Natural killer cell treated with Interleukin-12 subunit alpha and Interleukin-12 subunit beta and Interleukin-15 and Interleukin-18, amount 100 ng/mL, for 72 hours (primary cell): ENCODE measurements at regions not wholly inside any gene's neighbourhood (a gene's known extent, or its start where the extent isn't known, plus 50 kb on each side); places are given as distances from the start of the nearest gene placed in this dataset.

Source experiments
- ATAC-seq, 2 donors: fragments of 150-1000 bp; cut with Tn5 transposase in 1 of 2; sonication (Bioruptor Pico), chemical (Tn5 transposase) in 1 of 2; 2 replicates each; pipeline ENCODE4 v1.10.0; 2021
- DNase-seq: peaks from one replicate; pipeline ENCODE4 v3.0.0; 2022; ENCODE audit warnings: low spot score
- H3K27ac Mint-ChIP-seq, 2 donors: 1 replicate in 1 of 2; 2 replicates in 1 of 2; pipeline ENCODE4 v1.8.0; 2022; ENCODE audit warnings: mixed read lengths in 2 of 2, mild to moderate bottlenecking in 1 of 2, moderate library complexity in 1 of 2
- H3K27me3 Mint-ChIP-seq, 2 donors: 1 replicate in 1 of 2; 2 replicates in 1 of 2; pipeline ENCODE4 v1.8.0; 2022; ENCODE audit warnings: mixed read lengths in 2 of 2
- H3K36me3 Mint-ChIP-seq: one replicate; pipeline ENCODE4 v1.8.0; 2022; ENCODE audit warnings: mixed read lengths
- H3K4me1 Mint-ChIP-seq, 2 donors: 1 replicate in 1 of 2; 2 replicates in 1 of 2; pipeline ENCODE4 v1.8.0; 2022; ENCODE audit warnings: low read depth in 2 of 2, mixed read lengths in 2 of 2, mild to moderate bottlenecking in 1 of 2
- H3K4me3 Mint-ChIP-seq: one replicate; pipeline ENCODE4 v1.8.0; 2022; ENCODE audit warnings: mixed read lengths
- H3K9me3 Mint-ChIP-seq: 2 replicates; pipeline ENCODE4 v1.8.0; 2022; ENCODE audit warnings: mixed read lengths

- H3K27ac Mint-ChIP-seq: no peak overlapping the region
- no peak overlapping the region for H3K4me3 Mint-ChIP-seq
- ATAC-seq: no peak
These were observed 312.8 kb upstream of the JAG1 start for GRCh38 chr20:10986586-10986985.

GRCh38 chr20:10987651-10988383 is 314.0 kb upstream of the JAG1 start:
- H3K4me3 Mint-ChIP-seq: no peak overlapping the region
- H3K9me3 Mint-ChIP-seq: peaks cover 5% of the 10 kb centered on the region
- H3K27ac Mint-ChIP-seq: no peak overlapping the region
- DNase-seq (no peak), ATAC-seq (no peak)
- no peaks in the 10 kb centered on the region for H3K36me3 Mint-ChIP-seq
- no peaks in the 10 kb centered on the region for H3K4me1 Mint-ChIP-seq
- no peaks in the 10 kb centered on the region for H3K27me3 Mint-ChIP-seq

More at GRCh38 chr20:10986586-10986985, 312.8 kb upstream of the JAG1 start:
- Mint-ChIP-seq H3K4me1 (no peaks in the 10 kb centered on the region), H3K9me3 (peaks cover 5% of the 10 kb centered on the region), H3K36me3 (no peaks in the 10 kb centered on the region), H3K27me3 (no peaks in the 10 kb centered on the region)
- no peak for DNase-seq

GRCh38 chr20:10990625-10991382 is 317.0 kb upstream of the JAG1 start:
- no peak overlapping the region for H3K27ac Mint-ChIP-seq
- H3K9me3 Mint-ChIP-seq: peaks cover 10% of the 10 kb centered on the region
- DNase-seq: no peak
- no peaks in the 10 kb centered on the region for H3K4me1 Mint-ChIP-seq
- H3K4me3 Mint-ChIP-seq: no peak overlapping the region
- ATAC-seq: no peak
- no peaks in the 10 kb centered on the region for H3K27me3 Mint-ChIP-seq
- H3K36me3 Mint-ChIP-seq: no peaks in the 10 kb centered on the region

DNA sequence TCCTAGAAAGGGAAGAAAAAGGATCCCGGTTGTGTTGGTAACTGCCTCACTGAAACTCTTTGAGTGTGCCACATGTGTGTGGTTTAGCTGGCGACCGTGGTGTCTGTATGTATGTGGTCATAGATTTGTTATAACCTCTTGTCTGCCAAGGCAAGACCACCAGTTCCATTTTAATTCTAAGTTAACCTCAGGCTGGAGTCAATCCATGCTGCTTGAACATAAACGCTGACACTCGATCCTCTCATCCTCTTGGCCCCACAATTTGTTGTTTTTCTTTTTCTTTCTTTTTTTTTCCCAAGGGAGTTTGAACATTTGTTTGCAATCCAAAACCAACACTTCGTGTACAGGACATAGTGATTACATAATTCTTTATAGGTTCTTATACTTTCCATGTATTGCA is 318.9 kb upstream of the JAG1 start:
- ATAC-seq (no peak), DNase-seq (no peak)
- Mint-ChIP-seq H3K36me3 (no peaks in the 10 kb centered on the region), H3K4me3 (no peak overlapping the region), H3K27me3 (no peaks in the 10 kb centered on the region), H3K9me3 (peaks cover 10% of the 10 kb centered on the region), H3K4me1 (no peaks in the 10 kb centered on the region), H3K27ac (no peak overlapping the region)

- H3K4me3 Mint-ChIP-seq: no peak overlapping the region
- peaks cover 7% of the 10 kb centered on the region for H3K9me3 Mint-ChIP-seq
- DNase-seq (no peak), ATAC-seq (no peak)
- H3K27ac Mint-ChIP-seq: no peak overlapping the region
- H3K36me3 Mint-ChIP-seq: no peaks in the 10 kb centered on the region
- H3K4me1 Mint-ChIP-seq: no peaks in the 10 kb centered on the region
- no peaks in the 10 kb centered on the region for H3K27me3 Mint-ChIP-seq
These were observed 321.3 kb upstream of the JAG1 start for GRCh38 chr20:10994991-10995700.

GRCh38 chr20:10998476-10998875 is 324.7 kb upstream of the JAG1 start:
- no peaks in the 10 kb centered on the region for H3K27me3 Mint-ChIP-seq
- DNase-seq (no peak), ATAC-seq (no peak)
- no peak overlapping the region for H3K27ac Mint-ChIP-seq
- H3K4me1 Mint-ChIP-seq: no peaks in the 10 kb centered on the region
- peaks cover 7% of the 10 kb centered on the region for H3K9me3 Mint-ChIP-seq
- H3K4me3 Mint-ChIP-seq: no peak overlapping the region
- H3K36me3 Mint-ChIP-seq: no peaks in the 10 kb centered on the region

- DNase-seq (no peak), ATAC-seq (no peak)
- Mint-ChIP-seq H3K27me3 (no peaks in the 10 kb centered on the region), H3K9me3 (no peaks in the 10 kb centered on the region), H3K4me3 (no peak overlapping the region), H3K4me1 (no peaks in the 10 kb centered on the region), H3K27ac (no peak overlapping the region), H3K36me3 (no peaks in the 10 kb centered on the region)
These were observed 326.6 kb upstream of the JAG1 start for GRCh38 chr20:11000416-11000815.

DNA sequence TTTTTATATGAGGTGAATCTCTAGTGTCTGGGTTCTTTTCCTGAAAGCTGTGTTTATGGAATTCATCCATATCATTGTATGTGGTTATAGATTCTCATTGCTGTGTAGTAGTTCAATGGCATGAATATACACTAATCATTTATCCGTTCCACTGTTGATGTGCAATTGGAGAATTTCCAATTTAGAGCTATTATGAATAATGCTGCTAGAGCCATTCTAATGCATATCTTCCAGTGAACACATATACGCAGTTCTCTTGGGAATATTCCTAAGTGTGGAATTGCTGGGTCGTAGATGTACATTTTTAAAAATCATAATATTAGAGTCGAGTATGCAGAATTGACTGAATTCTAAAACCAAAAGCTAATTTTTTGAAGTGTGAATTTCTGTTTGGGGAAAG is 327.5 kb upstream of the JAG1 start:
- H3K4me3 Mint-ChIP-seq: no peak overlapping the region
- no peaks in the 10 kb centered on the region for H3K27me3 Mint-ChIP-seq
- H3K4me1 Mint-ChIP-seq: peaks cover 0 to 1% of the 10 kb centered on the region in 2 donors
- no peak for DNase-seq
- H3K9me3 Mint-ChIP-seq: peaks cover 1% of the 10 kb centered on the region
- no peak for ATAC-seq
- no peaks in the 10 kb centered on the region for H3K36me3 Mint-ChIP-seq
- H3K27ac Mint-ChIP-seq: no peak overlapping the region

GRCh38 chr20:11001764-11002540 is 328.2 kb upstream of the JAG1 start:
- Mint-ChIP-seq H3K4me1 (peaks cover 0 to 2% of the 10 kb centered on the region in 2 donors), H3K9me3 (peaks cover 3% of the 10 kb centered on the region), H3K36me3 (no peaks in the 10 kb centered on the region), H3K4me3 (no peak overlapping the region), H3K27me3 (no peaks in the 10 kb centered on the region), H3K27ac (no peak overlapping the region)
- DNase-seq (no peak), ATAC-seq (no peak)

DNA sequence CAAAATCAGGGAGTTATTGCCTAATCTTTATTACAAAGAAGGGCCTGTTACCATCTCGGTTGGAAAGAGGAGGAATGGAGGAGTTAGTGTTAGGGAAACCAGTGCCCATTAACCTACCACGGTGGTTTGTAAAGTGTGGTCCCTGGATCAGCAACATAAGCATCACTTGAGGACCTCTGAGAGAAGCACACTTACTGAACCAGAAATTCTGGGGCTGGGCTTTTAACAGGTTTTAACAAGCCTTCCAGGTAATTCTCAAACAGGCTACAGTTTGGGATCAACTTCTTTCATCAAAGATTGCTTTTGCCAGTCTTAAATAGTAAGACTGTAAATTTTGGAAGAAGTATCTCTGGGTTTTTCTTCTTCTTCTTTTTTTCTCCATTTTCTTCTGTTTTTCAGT is 329.5 kb upstream of the JAG1 start:
- peaks cover 0 to 2% of the 10 kb centered on the region in 2 donors for H3K4me1 Mint-ChIP-seq
- H3K27ac Mint-ChIP-seq: no peak overlapping the region
- H3K9me3 Mint-ChIP-seq: peaks cover 3% of the 10 kb centered on the region
- no peaks in the 10 kb centered on the region for H3K27me3 Mint-ChIP-seq
- no peaks in the 10 kb centered on the region for H3K36me3 Mint-ChIP-seq
- ATAC-seq: no peak
- no peak for DNase-seq
- H3K4me3 Mint-ChIP-seq: no peak overlapping the region

DNA sequence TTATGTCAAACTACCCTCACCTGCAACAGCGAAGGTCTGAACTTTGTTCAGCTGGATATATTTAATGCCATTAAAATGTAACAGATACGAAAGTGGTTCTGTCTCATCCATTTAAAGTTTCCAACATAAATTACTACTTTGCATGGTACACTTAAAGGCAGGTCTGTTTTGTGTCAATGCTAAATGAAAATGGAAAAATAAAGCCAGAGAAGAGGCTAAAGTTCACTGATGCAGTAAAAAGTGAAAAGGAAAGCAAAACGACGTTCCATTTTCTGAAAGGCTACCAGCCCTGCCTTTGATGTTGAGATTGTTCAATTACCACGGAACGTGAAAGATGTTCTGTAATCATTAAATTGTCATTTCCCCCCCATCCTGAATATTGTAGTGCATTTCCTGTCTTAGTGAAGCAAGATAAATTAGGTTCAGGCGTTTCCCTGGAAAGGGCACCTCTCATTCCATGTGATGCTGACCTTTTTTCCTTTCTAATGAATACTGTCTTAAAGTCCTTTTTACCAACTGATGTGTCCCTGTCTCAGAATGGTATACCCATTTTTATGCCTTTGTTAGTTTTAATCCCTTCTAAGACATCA is 334.7 kb upstream of the JAG1 start:
- ATAC-seq (no peak), DNase-seq (no peak)
- Mint-ChIP-seq H3K27ac (no peak overlapping the region), H3K4me3 (no peak overlapping the region), H3K4me1 (peaks cover 0 to 2% of the 10 kb centered on the region in 2 donors), H3K27me3 (no peaks in the 10 kb centered on the region), H3K9me3 (peaks cover 3% of the 10 kb centered on the region), H3K36me3 (no peaks in the 10 kb centered on the region)

GRCh38 chr20:11011653-11012052 is 337.9 kb upstream of the JAG1 start:
- Mint-ChIP-seq H3K36me3 (no peaks in the 10 kb centered on the region), H3K9me3 (no peaks in the 10 kb centered on the region), H3K27ac (no peak overlapping the region), H3K27me3 (no peaks in the 10 kb centered on the region), H3K4me1 (no peaks in the 10 kb centered on the region), H3K4me3 (no peak overlapping the region)
- ATAC-seq (no peak), DNase-seq (no peak)

- no peaks in the 10 kb centered on the region for H3K27me3 Mint-ChIP-seq
- H3K36me3 Mint-ChIP-seq: no peaks in the 10 kb centered on the region
- H3K4me1 Mint-ChIP-seq: no peaks in the 10 kb centered on the region
- H3K9me3 Mint-ChIP-seq: no peaks in the 10 kb centered on the region
- DNase-seq: no peak
- H3K4me3 Mint-ChIP-seq: no peak overlapping the region
- ATAC-seq: no peak
- no peak overlapping the region for H3K27ac Mint-ChIP-seq
These were observed 339.2 kb upstream of the JAG1 start for GRCh38 chr20:11012975-11013374.
